Neural progenitor cell (in vitro differentiated cells): ENCODE measurements at regions not wholly inside any gene's neighbourhood (a gene's known extent, or its start where the extent isn't known, plus 50 kb on each side); places are given as distances from the start of the nearest gene placed in this dataset.

ENCODE experiments used
- DNase-seq: peaks from one replicate; pipeline ENCODE4 v3.0.0-alpha.2; 2016; ENCODE audit warnings: low spot score
- H2AFZ ChIP-seq: fragments of 200-600 bp; sonication (generic); replicated peaks from 2 replicates; pipeline ENCODE4 v1.6.1; 2016; ENCODE audit warnings: antibody characterized with exemption
- H3F3A ChIP-seq: fragments of 200-600 bp; sonication (generic); 2 replicates; pipeline ENCODE4 v1.6.1; 2016; ENCODE audit warnings: antibody characterized with exemption, low read depth
- H3K27ac ChIP-seq: fragments of 200-600 bp; sonication (generic); 2 replicates; pipeline ENCODE4 v1.5.1; 2016; ENCODE audit warnings: mild to moderate bottlenecking
- H3K27me3 ChIP-seq: fragments of 200-600 bp; sonication (generic); 2 replicates; pipeline ENCODE4 v1.6.1; 2016; ENCODE audit warnings: mild to moderate bottlenecking, moderate library complexity
- H3K36me3 ChIP-seq: fragments of 200-600 bp; sonication (generic); 2 replicates; pipeline ENCODE4 v1.5.1; 2016
- H3K4me1 ChIP-seq: fragments of 200-600 bp; sonication (generic); 2 replicates; pipeline ENCODE4 v1.6.1; 2016; ENCODE audit warnings: mixed run types
- H3K4me2 ChIP-seq: fragments of 200-600 bp; sonication (generic); 2 replicates; pipeline ENCODE4 v1.6.1; 2016
- H3K4me3 ChIP-seq: fragments of 200-600 bp; sonication (generic); 2 replicates; pipeline ENCODE4 v1.5.1; 2016
- H3K79me2 ChIP-seq: fragments of 200-600 bp; sonication (generic); 2 replicates; pipeline ENCODE4 v1.6.1; 2016; ENCODE audit warnings: low read depth
- H3K9ac ChIP-seq: fragments of 200-600 bp; sonication (generic); 2 replicates; pipeline ENCODE4 v1.6.1; 2016
- H3K9me3 ChIP-seq: fragments of 200-600 bp; sonication (generic); 2 replicates; pipeline ENCODE4 v1.5.1; 2016; ENCODE audit warnings: low read depth
- H4K20me1 ChIP-seq: fragments of 200-600 bp; sonication (generic); 2 replicates; pipeline ENCODE4 v1.6.1; 2016; ENCODE audit warnings: low read depth
- H3K27ac Mint-ChIP-seq: 3 replicates; pipeline ENCODE4 v1.8.0; 2021; ENCODE audit warnings: mixed read lengths
- H3K27me3 Mint-ChIP-seq: 2 replicates; pipeline ENCODE4 v1.8.0; 2022; ENCODE audit warnings: low read depth, mild to moderate bottlenecking, inconsistent platforms, moderate library complexity, mixed read lengths; ENCODE audit not compliant: insufficient read depth
- H3K36me3 Mint-ChIP-seq: 3 replicates; pipeline ENCODE4 v1.8.0; 2021; ENCODE audit warnings: mixed read lengths
- H3K4me1 Mint-ChIP-seq: 3 replicates; pipeline ENCODE4 v1.8.0; 2021; ENCODE audit warnings: mixed read lengths
- H3K4me3 Mint-ChIP-seq: 3 replicates; pipeline ENCODE4 v1.8.0; 2021; ENCODE audit warnings: mild to moderate bottlenecking, moderate library complexity, mixed read lengths
- H3K9me3 Mint-ChIP-seq: 3 replicates; pipeline ENCODE4 v1.8.0; 2020; ENCODE audit warnings: mixed read lengths
- CTCF ChIP-seq: fragments of 200-600 bp; sonication (generic); IDR thresholded peaks from 2 replicates; pipeline ENCODE4 v1.5.1; 2017; ENCODE audit warnings: antibody characterized with exemption, mild to moderate bottlenecking
- EZH2 ChIP-seq: fragments of 200-600 bp; sonication (generic); IDR thresholded peaks from 2 replicates; pipeline ENCODE4 v1.6.1; 2017; ENCODE audit warnings: antibody characterized with exemption, mild to moderate bottlenecking, moderate library complexity
- EZH2phosphoT487 ChIP-seq: fragments of 200-600 bp; sonication (generic); IDR thresholded peaks from 2 replicates; pipeline ENCODE4 v1.6.1; 2017; ENCODE audit warnings: antibody characterized with exemption

GRCh38 chr13:64075543-64076271 is 2660.1 kb upstream of the PCDH20 start:
- DNase-seq, result no peak
- Histone ChIP-seq H3K9me3 (no peaks in the 10 kb centered on the region), H3K9ac (no peak overlapping the region), H3K27ac (no peak overlapping the region), H3K4me2 (no peak overlapping the region), H4K20me1 (no peaks in the 10 kb centered on the region), H3K4me3 (no peak overlapping the region), H3K36me3 (no peaks in the 10 kb centered on the region), H3K79me2 (no peaks in the 10 kb centered on the region), H3K4me1 (no peaks in the 10 kb centered on the region), H2AFZ (no peak overlapping the region), H3K27me3 (no peaks in the 10 kb centered on the region), H3F3A (no peaks in the 10 kb centered on the region)
- H3K4me3 Mint-ChIP-seq, result no peak overlapping the region
- no peaks in the 10 kb centered on the region for H3K27me3 Mint-ChIP-seq
- no peaks in the 10 kb centered on the region for H3K36me3 Mint-ChIP-seq
- no peaks in the 10 kb centered on the region for H3K4me1 Mint-ChIP-seq
- TF ChIP-seq EZH2 (no peak), CTCF (no peak), EZH2phosphoT487 (no peak)
- peaks cover 2% of the 10 kb centered on the region for H3K9me3 Mint-ChIP-seq
- no peak overlapping the region for H3K27ac Mint-ChIP-seq

- Histone ChIP-seq H3K27ac (no peak overlapping the region), H3K27me3 (no peaks in the 10 kb centered on the region), H3F3A (no peaks in the 10 kb centered on the region), H4K20me1 (no peaks in the 10 kb centered on the region), H3K9me3 (no peaks in the 10 kb centered on the region), H3K9ac (no peak overlapping the region), H3K4me2 (no peak overlapping the region), H3K36me3 (no peaks in the 10 kb centered on the region), H3K4me1 (no peaks in the 10 kb centered on the region), H3K79me2 (no peaks in the 10 kb centered on the region), H2AFZ (no peak overlapping the region), H3K4me3 (no peak overlapping the region)
- H3K9me3 Mint-ChIP-seq, result peaks cover 2% of the 10 kb centered on the region
- H3K27me3 Mint-ChIP-seq, result no peaks in the 10 kb centered on the region
- TF ChIP-seq EZH2, result no peak
- TF ChIP-seq EZH2phosphoT487, result no peak
- no peak for TF ChIP-seq CTCF
- no peak for DNase-seq
- no peaks in the 10 kb centered on the region for H3K4me1 Mint-ChIP-seq
- H3K4me3 Mint-ChIP-seq, result no peak overlapping the region
- no peak overlapping the region for H3K27ac Mint-ChIP-seq
- no peaks in the 10 kb centered on the region for H3K36me3 Mint-ChIP-seq
Measured at GRCh38 chr13:64074971-64075474, 2659.4 kb upstream of the PCDH20 start.

GRCh38 chr13:64073203-64073602 is 2657.6 kb upstream of the PCDH20 start:
- Mint-ChIP-seq H3K36me3 (no peaks in the 10 kb centered on the region), H3K27me3 (no peaks in the 10 kb centered on the region), H3K9me3 (peaks cover 2% of the 10 kb centered on the region), H3K4me1 (no peaks in the 10 kb centered on the region), H3K27ac (no peak overlapping the region), H3K4me3 (no peak overlapping the region)
- no peak for DNase-seq
- Histone ChIP-seq H2AFZ (no peak overlapping the region), H3K27me3 (no peaks in the 10 kb centered on the region), H3K27ac (no peak overlapping the region), H3K79me2 (no peaks in the 10 kb centered on the region), H3F3A (no peaks in the 10 kb centered on the region), H3K4me1 (no peaks in the 10 kb centered on the region), H3K4me2 (no peak overlapping the region), H3K36me3 (no peaks in the 10 kb centered on the region), H3K4me3 (no peak overlapping the region), H4K20me1 (no peaks in the 10 kb centered on the region), H3K9me3 (no peaks in the 10 kb centered on the region), H3K9ac (no peak overlapping the region)
- TF ChIP-seq CTCF (no peak), EZH2 (no peak)
